HG03066 (cell line): ENCODE measurements at regions not wholly inside any gene's neighbourhood (a gene's known extent, or its start where the extent isn't known, plus 50 kb on each side); places are given as distances from the start of the nearest gene placed in this dataset.
"Not testable (repeated sequence)": the region's sequence is repeated elsewhere in the genome, so short reads cannot be mapped to it uniquely, and the experiment has no call there.

Experiments used
- ATAC-seq: cut with Tn5 transposase; IDR thresholded peaks from one replicate; pipeline ENCODE4 v1.9.1; 2021; ENCODE audit warnings: low read depth; ENCODE audit not compliant: unreplicated experiment

GRCh38 chr3:8385848-8386620, 115.6 kb upstream of the LMCD1 start:
- no peak for ATAC-seq

- ATAC-seq, result no peak
Observed at GRCh38 chr3:8387571-8387970, 114.1 kb upstream of the LMCD1 start.

- ATAC-seq, result no peak
Observed at GRCh38 chr3:8399686-8400085, 101.9 kb upstream of the LMCD1 start.

GRCh38 chr3:8400911-8401310, 100.7 kb upstream of the LMCD1 start:
- no peak for ATAC-seq

- ATAC-seq, result no peak
Observed at GRCh38 chr3:8403996-8404395, 97.6 kb upstream of the LMCD1 start.

- no peak for ATAC-seq
Observed at GRCh38 chr3:8405144-8405543, 96.5 kb upstream of the LMCD1 start.

- ATAC-seq, result no peak
Observed at GRCh38 chr3:8406479-8406878, 95.1 kb upstream of the LMCD1 start.

GRCh38 chr3:8413337-8413926, 88.2 kb upstream of the LMCD1 start:
- no peak for ATAC-seq

- ATAC-seq, result no peak
Observed at GRCh38 chr3:8416965-8417364, 84.7 kb upstream of the LMCD1 start.

- ATAC-seq, result no peak
Observed at GRCh38 chr3:8420612-8421011, 81.0 kb upstream of the LMCD1 start.

GRCh38 chr3:8421267-8421666, 80.4 kb upstream of the LMCD1 start:
- ATAC-seq, result no peak

GRCh38 chr3:8421711-8422110, 79.9 kb upstream of the LMCD1 start:
- ATAC-seq, result no peak

- ATAC-seq, result no peak
Observed at GRCh38 chr3:8423307-8423706, 78.3 kb upstream of the LMCD1 start.

GRCh38 chr3:8424281-8424680, 77.3 kb upstream of the LMCD1 start:
- no peak for ATAC-seq

GRCh38 chr3:8436661-8437287, 64.8 kb upstream of the LMCD1 start:
- ATAC-seq, result no peak

- ATAC-seq, result no peak
Observed at GRCh38 chr3:8438507-8439079, 63.0 kb upstream of the LMCD1 start.

GRCh38 chr3:8440142-8440541, 61.5 kb upstream of the LMCD1 start:
- ATAC-seq, result not testable (repeated sequence)

GRCh38 chr3:8441969-8442559, 59.6 kb upstream of the LMCD1 start:
- no peak for ATAC-seq

- no peak for ATAC-seq
Observed at GRCh38 chr3:8442993-8443650, 58.5 kb upstream of the LMCD1 start.
